Lower leg skin (tissue), 3 donors: ENCODE measurements at regions not wholly inside any gene's neighbourhood (a gene's known extent, or its start where the extent isn't known, plus 50 kb on each side); places are given as distances from the start of the nearest gene placed in this dataset.

Experiments
- CTCF ChIP-seq, 3 donors: fragments of 450-650 bp; IDR thresholded peaks; one replicate each; pipeline ENCODE4 v1.5.1; 2016; ENCODE audit warnings: antibody characterized with exemption in 3 of 3, mild to moderate bottlenecking in 3 of 3, moderate library complexity in 2 of 3
- POLR2A ChIP-seq, 2 donors: fragments of 450-650 bp; IDR thresholded peaks; one replicate each; pipeline ENCODE4 v1.6.1; 2016 to 2017; ENCODE audit warnings: antibody characterized with exemption in 2 of 2, mild to moderate bottlenecking in 1 of 2, moderate library complexity in 1 of 2

- TF ChIP-seq POLR2A (IDR thresholded peaks at IDR 0.05) (no peak), CTCF (IDR thresholded peaks at IDR 0.05) (no peak)
Measured at GRCh38 chr2:19829672-19830071, 72.1 kb downstream of the TTC32 start.
